Uterus (tissue), 2 donors: ENCODE measurements at regions not wholly inside any gene's neighbourhood (a gene's known extent, or its start where the extent isn't known, plus 50 kb on each side); places are given as distances from the start of the nearest gene placed in this dataset.

Experiments used
- POLR2A ChIP-seq, 2 donors: fragments of 450-650 bp; IDR thresholded peaks; one replicate each; pipeline ENCODE4 v1.6.1; 2016; ENCODE audit warnings: antibody characterized with exemption in 2 of 2, mild to moderate bottlenecking in 1 of 2, moderate library complexity in 1 of 2
- TF ChIP-seq, protein P1 (sequence below), 4 experiments: fragments of 200-600 bp in 2 of 4; fragments of 450-650 bp in 2 of 4; sonication (generic) in 2 of 4; IDR thresholded peaks; one replicate each; pipeline ENCODE4 v1.5.1; 2016 to 2019; ENCODE audit warnings: antibody characterized with exemption in 4 of 4, mild to moderate bottlenecking in 2 of 4, moderate library complexity in 1 of 4

GRCh38 chr13:42706286-42706685 is 75.1 kb upstream of the FAM216B start:
- TF ChIP-seq, protein P1, sequence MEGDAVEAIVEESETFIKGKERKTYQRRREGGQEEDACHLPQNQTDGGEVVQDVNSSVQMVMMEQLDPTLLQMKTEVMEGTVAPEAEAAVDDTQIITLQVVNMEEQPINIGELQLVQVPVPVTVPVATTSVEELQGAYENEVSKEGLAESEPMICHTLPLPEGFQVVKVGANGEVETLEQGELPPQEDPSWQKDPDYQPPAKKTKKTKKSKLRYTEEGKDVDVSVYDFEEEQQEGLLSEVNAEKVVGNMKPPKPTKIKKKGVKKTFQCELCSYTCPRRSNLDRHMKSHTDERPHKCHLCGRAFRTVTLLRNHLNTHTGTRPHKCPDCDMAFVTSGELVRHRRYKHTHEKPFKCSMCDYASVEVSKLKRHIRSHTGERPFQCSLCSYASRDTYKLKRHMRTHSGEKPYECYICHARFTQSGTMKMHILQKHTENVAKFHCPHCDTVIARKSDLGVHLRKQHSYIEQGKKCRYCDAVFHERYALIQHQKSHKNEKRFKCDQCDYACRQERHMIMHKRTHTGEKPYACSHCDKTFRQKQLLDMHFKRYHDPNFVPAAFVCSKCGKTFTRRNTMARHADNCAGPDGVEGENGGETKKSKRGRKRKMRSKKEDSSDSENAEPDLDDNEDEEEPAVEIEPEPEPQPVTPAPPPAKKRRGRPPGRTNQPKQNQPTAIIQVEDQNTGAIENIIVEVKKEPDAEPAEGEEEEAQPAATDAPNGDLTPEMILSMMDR (IDR thresholded peaks at IDR 0.05), result no peak
- TF ChIP-seq POLR2A (IDR thresholded peaks at IDR 0.05), result no peak
